Pulmonary artery endothelial cell (primary cell): ENCODE measurements at regions not wholly inside any gene's neighbourhood (a gene's known extent, or its start where the extent isn't known, plus 50 kb on each side); places are given as distances from the start of the nearest gene placed in this dataset.

Experiments used
- DNase-seq: peaks from one replicate; pipeline ENCODE4 v3.0.0-alpha.2; 2011; ENCODE audit warnings: low read depth, low spot score

- no peak for DNase-seq
Measured at GRCh38 chr2:71872466-71873051, 275.1 kb downstream of the CYP26B1 start.

GRCh38 chr2:71865391-71865965 lies 282.2 kb downstream of the CYP26B1 start:
- no peak for DNase-seq

GRCh38 chr2:71864085-71864484 lies 283.6 kb downstream of the CYP26B1 start:
- DNase-seq: no peak

- no peak for DNase-seq
Measured at GRCh38 chr2:71863396-71863795, 284.3 kb downstream of the CYP26B1 start.

DNA sequence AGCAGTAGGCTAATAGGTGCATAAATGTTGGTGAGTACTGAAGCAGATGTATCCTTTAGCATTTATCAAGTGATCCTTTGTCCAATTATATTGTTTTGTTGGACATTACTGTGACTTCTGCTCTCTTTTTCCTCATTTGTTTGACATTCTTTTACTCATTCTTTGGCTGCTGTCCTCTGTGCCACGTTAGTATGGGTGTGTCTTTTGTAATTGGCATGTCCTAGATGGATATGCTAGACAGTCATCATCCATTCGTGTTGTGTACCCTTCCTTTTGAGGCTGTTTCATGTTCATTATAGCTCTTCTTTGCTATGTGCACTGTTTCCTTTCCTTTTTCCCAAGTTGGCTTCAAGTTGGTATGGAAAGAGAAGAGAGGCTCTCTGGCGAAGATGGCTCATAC lies 284.7 kb downstream of the CYP26B1 start:
- DNase-seq: no peak

DNA sequence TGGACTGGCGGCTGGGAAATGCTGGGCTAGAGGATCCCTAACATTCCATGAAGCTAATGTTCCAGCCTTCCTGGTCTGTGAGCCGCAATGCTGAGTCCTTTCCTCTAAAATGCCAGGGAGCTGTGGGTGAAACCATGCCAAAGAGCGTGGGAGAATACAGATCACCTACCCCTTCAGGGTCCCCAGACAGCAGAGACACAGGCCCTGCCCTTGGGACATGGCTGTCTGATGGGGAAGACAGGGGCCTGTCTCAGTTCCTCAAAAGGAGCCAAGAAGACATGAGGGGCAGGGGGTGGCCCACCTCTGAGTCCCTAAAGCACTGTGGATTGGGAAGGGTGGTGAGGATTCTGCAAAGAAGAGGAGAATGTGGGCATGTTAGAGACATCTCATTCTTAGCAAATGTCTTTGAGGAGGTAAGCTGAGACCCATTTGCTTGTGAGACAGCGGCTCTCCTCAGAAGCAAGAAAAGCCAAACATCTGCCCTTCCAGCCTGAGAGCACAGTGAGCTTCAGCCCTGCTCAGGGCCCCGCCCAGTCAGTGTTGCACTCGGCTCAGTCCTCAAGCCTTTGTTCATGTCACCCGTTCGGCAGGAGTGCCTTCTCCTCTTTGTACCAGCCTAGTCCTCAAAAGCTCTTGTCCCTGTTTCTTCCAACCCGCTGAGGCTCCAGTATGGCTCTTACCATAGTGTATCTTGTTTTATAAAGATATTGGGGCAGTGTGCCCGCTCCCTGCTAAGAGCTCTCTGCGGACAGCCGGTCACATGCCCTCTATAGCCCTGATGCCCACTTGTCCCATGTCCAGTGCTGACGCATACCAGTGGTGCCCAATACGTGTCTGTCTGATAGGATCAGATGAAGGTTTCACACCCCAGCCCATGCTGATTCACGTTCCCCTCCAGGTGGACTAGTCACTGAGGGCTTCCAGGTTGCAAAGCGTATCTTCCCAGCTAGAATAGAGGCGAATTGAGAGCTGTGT lies 286.2 kb downstream of the CYP26B1 start:
- DNase-seq: no peak

DNA sequence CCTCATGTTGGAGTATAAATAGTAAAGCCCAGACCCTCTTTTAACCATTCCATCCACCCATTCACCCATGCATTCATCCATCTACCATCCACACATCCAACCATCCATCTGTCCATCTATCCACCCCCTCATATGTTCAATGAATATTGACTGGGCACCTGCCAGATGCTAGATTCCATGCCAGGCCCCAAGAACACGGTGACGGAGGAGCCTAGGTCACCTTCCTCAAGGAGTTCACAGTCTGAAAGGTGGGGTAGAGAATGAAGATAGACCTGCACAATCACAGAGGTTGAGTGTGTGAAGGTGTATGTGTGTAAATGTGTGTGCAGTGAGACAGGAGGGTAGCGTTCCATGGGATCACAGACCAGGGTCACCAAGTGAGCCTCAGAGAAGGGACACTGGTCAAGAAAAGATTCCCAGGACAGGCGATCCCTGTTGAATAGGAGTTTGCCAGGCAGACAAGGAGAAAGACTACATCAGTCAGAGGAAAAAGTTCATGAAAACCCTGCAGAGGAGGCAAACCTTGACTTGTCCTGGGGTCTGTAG lies 287.2 kb downstream of the CYP26B1 start:
- no peak for DNase-seq

GRCh38 chr2:71859211-71859847 lies 288.3 kb downstream of the CYP26B1 start:
- DNase-seq: no peak

- DNase-seq: no peak
Measured at GRCh38 chr2:71858071-71858470, 289.6 kb downstream of the CYP26B1 start.

GRCh38 chr2:71857636-71858035 lies 290.0 kb downstream of the CYP26B1 start:
- DNase-seq: no peak

GRCh38 chr2:71856773-71857525 lies 290.7 kb downstream of the CYP26B1 start:
- no peak for DNase-seq

DNA sequence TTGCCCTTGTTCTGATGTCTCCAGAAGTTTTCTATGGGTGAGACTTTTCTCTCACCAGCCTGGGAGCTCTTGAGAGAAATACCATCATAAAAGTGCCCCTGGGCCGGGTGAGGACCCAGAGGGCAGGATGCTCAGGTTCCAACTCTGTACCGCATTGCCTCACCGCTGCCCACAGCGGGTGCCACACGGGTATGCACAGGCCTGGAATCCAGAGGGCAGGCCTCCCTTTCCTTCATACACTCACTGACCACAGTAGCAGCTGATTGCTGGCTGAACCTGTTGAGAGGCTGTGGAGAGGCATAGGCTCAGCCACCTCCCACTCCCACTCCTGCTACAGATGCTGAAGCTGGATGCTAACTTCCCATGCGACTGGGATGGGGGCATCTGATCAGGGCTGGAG lies 293.8 kb downstream of the CYP26B1 start:
- DNase-seq: no peak

DNA sequence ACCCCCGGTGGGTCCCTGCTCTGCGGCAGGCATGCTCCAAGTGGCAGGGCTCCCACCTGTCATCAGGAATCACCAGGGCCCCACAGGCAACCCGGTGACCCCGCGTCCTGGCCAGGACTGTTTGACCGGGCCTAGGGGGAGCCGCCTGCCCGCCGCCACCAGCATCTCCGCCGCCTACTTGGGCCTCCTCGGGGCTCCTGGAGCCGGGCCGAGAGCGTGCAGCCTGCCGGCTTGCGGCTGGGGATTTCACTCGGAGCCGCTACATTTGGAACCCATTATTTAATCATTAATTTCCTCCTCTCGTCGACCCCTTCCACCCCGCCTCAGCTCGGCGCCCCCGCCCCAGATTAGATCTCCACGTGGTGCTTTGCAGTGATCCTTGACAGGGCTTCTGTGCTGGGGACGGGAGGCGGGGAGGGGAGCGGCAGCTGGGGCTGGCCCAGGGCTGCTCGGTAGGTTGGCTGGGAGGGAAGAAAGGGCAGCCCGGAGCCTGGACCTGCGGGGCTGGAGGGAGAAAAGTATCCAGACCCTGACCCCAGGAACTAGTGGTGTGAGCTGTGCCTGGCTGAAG lies 295.4 kb downstream of the CYP26B1 start:
- no peak for DNase-seq

GRCh38 chr2:71851094-71851750 lies 296.4 kb downstream of the CYP26B1 start:
- no peak for DNase-seq

DNA sequence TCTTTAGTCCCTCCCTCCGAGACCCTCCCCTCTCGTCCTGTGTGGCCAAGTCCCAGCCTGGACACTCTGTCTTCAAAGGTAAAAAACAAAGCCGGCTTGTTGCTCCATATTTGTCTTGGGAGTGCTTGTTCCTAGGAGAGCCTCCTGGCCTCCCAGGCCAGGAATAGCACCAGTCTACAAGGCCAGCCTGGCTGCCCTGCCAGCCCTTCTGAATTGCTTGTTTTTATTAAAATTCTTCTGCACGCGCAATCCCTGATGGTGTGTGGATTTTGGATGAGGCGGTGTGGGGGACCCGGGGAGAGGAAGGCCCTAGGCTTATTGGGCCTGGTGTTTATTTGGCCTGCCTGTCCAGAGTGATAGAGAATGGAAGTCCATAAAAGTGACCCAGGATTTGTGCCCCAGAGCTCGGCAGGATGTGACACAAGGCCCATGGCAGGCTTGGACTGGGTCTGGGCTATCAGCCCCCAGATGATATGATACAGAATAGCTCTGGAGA lies 297.3 kb downstream of the CYP26B1 start:
- no peak for DNase-seq

DNA sequence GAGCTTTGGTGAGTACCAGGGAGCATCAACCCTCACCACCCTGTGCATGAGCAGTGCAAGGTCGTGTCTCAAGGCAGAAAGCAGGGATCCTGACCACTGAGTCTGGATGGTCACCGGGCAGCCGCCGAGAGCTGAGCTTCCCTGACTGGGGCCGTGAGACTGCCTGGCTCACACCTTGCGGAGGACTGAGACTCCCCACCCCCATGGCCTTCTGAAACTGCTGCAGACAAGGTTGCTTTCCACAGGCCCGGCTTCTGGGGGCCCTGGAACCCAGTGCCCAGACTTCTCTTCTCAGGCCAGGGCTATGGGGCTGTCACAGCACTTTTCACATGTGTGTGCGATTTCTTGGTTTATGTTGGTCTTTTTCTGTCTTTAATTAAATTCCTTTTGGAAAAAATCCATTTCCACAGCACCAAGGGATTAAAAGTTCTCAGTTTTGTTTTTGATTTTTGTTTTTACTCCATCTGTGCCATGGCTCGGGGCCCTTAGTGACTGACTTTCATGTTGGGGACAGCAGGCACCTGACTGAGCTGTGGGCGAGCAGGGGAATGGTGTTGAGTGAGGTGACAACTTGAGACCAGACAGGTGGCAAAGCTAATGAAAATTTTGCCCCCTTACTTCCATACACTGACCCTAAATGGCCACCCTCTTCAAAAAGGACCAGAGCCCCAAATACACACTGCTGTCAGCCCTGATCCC lies 297.9 kb downstream of the CYP26B1 start:
- DNase-seq: no peak

- DNase-seq: no peak
Measured at GRCh38 chr2:71849111-71849510, 298.6 kb downstream of the CYP26B1 start.

DNA sequence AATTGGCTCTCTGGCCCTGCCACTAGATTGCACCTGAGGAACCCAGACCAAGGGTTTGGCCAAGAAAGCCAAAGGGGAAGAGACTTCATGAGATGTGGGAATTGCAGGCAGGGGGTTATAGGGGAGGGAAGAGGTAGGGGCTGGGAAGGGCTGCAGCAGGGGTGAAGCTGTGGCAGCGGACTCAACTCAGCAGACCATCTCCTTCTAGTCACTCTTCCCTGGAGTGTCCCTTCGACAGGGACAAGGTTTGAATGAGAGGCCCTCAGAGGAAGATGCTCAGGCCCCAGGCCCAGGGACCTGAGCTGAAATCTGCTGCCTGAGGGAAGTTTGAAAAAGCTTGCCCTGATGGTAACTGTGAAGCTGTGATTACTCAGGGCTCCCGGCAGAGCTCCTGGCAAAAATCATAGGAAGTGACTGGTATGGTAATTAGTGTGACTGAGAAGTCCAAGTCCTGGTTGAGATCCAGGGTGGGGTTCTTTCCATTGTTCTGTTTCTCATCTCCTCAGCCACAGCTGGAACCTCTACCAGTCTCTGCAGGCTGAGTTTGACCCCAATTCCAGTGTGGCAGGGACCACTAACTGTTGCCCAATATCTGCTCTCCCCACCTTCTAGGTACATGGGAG lies 300.9 kb downstream of the CYP26B1 start:
- DNase-seq: peak; percentile 24

DNA sequence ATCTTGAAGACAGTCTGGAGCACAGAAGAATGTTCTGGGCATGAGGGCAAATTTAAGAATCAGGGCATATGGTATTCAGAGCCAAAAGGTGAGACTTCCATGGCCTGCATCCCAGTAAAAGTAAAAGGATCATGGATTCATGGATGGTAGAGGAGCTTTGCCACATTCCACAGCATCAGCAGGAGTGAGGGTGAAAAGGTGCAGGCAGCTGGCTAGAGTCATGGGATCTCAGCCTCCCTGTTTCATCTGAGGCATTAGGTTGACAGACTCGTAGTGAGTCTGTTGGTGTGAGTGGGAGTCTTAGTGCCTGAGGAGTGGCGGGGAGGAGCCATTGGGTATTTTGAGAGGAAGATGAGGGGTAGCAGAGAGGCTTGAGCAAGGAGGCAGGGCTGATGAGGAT lies 301.6 kb downstream of the CYP26B1 start:
- no peak for DNase-seq
